Pulmonary artery endothelial cell (primary cell): ENCODE measurements at regions not wholly inside any gene's neighbourhood (a gene's known extent, or its start where the extent isn't known, plus 50 kb on each side); places are given as distances from the start of the nearest gene placed in this dataset.
"Not testable (repeated sequence)": the region's sequence is repeated elsewhere in the genome, so short reads cannot be mapped to it uniquely, and the experiment has no call there.

Experiments used
- DNase-seq: peaks from one replicate; pipeline ENCODE4 v3.0.0-alpha.2; 2011; ENCODE audit warnings: low read depth, low spot score

DNA sequence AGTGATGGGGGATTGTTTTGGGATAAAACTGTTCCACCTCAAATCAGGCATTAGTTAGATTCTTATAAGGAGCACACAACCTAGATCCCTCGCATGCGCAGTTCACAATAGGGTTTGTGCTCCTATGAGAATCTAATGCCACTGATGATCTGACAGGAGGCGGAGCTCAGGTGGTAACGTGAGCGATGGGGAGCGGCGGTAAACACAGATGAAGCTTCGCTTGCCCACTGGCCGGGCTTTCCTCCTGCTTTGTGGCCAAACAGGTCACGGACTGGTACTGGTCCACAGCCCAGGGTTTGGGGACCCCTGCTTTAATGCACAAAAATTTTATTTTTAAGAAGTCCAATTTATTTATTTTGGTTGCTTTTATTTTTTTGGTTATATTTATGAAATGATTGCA is 238.8 kb downstream of the AACS start:
- no peak for DNase-seq

GRCh38 chr12:125305231-125305630 is 240.0 kb downstream of the AACS start:
- no peak for DNase-seq

GRCh38 chr12:125310461-125310860 is 245.2 kb downstream of the AACS start:
- DNase-seq = no peak

DNA sequence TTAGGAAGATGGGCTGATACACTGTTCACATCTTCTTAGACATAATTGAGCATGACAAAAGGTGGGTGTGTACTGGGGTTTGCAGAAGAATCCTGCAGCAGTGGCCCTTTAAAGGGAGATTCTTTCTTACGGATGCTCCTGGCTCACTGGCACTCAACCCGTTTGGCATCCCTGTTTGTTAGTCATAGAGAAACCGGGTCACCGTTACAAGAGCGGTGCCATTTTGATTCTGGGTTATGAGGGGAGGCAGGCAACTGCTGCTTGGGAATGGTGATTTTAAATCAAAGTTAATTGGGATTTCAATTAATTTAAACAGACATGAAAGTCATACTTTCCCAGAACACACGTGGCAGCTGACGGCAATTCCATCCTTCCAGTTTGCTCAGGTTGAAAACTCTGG is 245.8 kb downstream of the AACS start:
- no peak for DNase-seq

GRCh38 chr12:125312471-125312870 is 247.2 kb downstream of the AACS start:
- DNase-seq = no peak

DNA sequence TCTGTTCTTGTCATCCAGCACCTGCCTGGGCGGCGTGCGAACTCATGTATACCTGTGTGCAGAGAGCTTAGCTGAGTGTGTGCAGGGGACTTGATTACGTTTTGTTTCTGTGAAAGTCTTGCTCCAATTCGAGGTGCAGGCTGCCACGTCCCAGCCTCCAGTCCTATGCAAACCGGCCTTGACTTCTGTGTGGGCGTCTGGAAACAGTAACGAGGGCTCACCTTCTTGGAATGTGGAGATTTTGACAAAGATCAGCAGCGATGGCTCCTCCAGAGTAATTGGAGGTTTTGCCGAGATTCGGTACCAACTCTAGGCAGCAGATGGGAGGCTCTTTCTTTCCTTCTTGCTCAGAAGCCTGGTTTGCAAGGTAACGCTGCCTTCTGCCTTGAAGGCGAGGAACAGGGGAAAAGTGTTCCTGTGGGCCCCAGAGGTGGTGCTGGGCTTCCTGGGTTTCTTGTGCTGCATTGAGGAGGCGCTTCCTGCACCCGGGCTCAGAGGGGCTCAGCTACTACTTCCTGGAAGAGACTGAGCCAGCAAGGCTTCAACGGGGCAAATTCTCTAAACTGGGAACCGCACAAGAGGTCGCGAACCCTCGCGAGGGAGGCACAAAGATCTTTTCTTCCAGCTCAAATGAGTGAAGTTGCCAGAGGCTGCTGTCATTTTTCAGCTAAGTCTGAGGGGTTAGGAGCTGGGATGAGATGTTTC is 249.0 kb downstream of the AACS start:
- no peak for DNase-seq

DNA sequence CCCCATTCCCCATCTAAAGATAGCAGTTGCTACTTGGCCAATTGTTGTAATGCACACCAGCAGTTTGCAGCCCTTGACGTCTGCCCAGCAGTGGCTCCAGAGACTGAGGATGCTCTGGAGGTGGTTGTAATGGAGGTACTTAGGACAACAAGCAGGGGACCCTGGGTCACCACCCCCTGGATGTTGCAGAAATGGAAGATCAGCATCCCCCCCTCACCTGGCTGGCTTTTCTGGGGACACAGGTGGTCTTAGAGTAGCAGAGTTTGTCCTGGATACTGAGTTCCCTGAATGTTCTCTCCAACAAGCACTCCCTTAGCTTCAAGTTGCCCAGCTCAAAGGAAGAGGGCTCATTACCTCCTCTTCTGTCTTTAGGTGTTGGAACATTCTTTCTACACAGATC is 250.5 kb downstream of the AACS start:
- no peak for DNase-seq

- no peak for DNase-seq
Measured at GRCh38 chr12:125320177-125320576, 254.9 kb downstream of the AACS start.

DNA sequence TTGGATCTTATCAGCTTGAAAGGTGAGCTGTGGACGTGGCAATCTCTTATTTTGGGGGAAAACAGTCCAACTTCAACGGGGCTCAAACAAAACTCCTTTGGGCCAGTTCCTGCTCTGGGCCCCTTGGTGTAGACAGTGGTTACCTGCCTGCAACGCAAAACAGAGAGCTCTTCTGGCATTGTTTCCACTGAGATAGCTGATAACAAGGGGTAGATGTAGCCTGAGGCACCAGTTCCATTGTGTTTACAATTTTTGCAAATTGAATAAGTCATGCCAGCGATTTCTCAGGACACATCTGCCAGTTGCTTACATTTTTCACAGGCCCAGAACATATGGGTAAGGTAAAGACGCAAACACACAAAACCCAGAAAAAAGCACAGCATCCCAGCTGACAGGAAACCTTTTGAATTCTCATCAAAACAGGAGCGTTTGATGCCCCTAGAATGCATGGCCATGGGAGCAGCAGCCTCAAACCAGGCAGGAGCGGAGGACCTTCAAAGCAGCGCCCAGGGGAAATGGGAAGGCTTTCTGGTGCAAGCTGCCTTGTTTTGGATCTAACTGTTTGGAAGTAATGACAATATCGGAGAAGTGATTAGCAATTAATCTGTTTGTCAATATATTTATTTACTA is 259.7 kb downstream of the AACS start:
- DNase-seq = no peak

- no peak for DNase-seq
Measured at GRCh38 chr12:125329239-125330102, 264.2 kb downstream of the AACS start.

- DNase-seq = no peak
Measured at GRCh38 chr12:125330645-125331341, 265.6 kb downstream of the AACS start.

DNA sequence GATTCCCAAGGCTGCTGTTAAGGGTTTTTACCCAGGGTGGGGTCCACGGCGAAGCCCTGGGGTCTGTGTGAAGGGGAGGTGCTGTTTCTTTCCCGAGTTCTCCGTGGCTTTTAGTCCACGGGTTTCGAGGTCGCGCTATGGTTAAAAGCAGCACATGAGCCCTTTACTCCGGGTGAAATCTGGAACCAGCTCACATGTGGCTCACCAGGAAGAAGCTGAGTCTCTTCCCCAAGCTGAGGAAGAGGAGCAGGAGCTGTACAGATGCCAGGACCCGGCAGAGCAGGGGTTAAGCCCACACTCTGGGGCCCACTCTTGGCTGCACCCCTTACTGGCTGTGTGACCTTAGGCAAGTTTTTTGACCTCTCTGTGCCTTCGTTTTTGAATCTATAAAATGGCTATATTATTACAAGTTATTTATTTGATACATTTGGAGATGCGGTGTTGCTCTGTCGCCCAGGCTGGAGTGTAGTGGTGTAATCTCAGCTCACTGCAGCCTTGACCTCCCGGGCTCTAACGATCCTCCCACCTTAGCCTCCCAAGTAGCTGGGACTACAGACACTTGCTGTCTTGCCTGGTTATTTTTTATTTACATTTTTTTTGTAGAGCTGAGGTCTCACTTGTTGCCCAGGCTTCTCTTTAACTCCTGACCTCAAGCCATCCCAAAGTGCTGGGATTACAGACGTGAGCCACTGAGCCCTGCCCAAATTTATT is 266.3 kb downstream of the AACS start:
- DNase-seq = no peak

DNA sequence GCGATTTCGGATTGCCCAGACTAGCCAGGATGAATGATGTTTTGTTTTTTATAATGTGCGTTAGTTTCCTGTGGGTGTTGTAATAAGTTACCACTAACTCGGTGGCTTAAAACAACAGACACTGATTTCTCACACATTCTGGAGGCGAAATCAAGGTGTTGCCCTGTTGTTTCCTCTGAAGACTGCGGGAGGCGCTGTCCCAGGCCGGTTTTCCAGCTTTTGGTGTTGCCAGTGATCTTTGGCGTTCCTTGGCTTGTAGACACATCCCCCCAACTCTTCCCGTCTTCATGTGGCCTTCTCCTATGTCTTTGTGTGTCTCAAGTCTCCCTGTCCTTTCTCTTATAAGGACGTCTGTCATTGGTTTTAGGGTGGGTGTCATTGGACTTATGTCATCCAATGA is 267.7 kb downstream of the AACS start:
- no peak for DNase-seq

DNA sequence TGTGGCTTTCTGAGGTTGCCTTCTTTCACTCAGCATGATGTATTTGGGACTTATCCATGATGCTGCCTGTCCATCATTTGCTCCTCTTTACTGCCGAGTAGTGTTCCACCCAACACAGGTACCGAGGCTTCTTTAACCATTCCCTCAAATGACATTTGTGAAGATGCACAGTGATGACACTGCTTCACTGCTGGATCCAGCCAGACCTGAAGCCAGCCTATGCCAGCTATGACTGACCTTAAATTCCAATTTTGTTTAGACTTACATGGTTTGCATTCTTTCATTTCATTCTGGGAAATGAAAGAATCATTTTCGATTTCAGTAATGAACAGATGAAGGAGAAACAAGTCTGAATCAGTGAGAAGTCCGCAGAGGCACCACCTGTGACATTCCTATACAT is 271.0 kb downstream of the AACS start:
- no peak for DNase-seq

- DNase-seq = peak; percentile 39
Measured at GRCh38 chr12:125340791-125341190, 275.6 kb downstream of the AACS start.

- DNase-seq = no peak
Measured at GRCh38 chr12:125341422-125341821, 276.2 kb downstream of the AACS start.

DNA sequence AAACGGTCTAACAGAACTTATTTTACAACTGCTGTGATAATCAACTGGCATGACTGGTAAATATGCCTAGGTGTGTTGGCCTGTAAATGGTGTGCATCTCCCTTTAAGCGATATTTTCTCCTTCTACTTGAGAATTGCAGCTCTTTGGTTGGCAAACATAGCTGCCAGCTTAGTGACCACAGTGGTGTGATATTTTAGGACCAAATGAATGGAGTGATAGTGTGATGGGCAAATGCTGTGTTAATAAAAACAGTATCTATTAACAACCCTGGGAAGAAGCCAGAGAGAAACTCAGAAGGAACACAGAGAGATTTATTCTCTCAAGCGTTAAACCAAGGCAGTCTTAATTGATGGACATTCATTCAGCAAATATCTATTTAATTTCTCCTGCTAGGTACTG is 278.4 kb downstream of the AACS start:
- DNase-seq = no peak

DNA sequence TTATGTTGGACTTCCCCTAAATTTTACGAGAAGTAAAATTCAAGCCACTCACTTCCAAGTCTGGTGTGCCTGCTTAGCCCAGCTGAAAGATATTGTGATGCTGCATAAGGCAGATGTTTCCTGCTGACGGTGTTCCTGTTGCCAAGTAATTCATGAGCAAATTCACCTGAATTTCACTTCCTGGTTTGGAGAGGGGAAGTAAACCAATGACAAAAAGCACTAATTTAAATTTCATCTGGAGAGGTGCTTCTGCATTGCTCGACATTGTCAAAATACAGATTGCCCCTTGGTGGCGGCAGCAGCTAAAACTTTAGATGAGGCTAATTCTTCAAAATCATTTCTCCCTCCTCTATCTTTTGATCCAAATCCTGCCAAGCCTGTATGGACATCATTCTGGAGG is 281.1 kb downstream of the AACS start:
- no peak for DNase-seq

DNA sequence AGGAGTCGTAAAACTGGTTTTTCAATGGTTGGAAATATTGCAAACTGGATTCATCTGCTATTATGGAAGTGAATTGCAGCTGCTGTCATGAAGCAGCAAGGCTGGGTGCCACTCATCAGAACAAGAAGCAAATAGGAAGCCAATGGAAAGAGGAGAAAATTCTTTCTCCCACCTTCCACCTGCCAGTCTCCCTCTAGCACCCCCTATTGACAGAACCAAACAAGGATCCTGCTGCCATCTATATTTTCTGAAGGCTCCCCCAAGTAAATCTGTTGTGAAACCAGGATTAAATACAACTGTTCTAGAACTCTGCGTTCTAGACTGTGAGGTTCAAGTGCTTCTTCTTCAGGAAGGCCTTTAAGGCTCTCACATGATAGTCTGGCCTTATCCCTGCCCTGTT is 286.6 kb downstream of the AACS start:
- no peak for DNase-seq

- not testable (repeated sequence) for DNase-seq
Measured at GRCh38 chr12:125353002-125353401, 287.8 kb downstream of the AACS start.

DNA sequence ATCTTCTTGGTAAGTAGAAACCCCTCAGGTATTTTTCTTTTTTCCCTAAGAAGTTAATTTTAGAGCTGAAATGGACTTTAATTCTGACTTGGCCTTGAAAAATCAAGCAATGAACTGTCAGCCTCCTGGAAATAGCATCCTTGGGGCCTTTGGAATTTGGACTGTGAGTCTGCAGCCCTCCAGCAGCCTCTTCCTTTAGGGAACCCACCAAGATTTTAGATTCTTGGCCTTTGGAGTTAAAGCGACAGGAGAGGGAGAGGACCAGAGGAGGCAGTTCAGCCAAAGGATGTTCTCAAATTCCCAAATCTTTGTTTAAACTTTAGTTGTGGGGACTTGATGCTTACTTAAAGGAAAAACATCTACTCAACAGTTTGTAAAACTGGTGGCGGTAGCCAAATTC is 288.6 kb downstream of the AACS start:
- DNase-seq = no peak
